GM18520 (cell line): ENCODE measurements at regions not wholly inside any gene's neighbourhood (a gene's known extent, or its start where the extent isn't known, plus 50 kb on each side); places are given as distances from the start of the nearest gene placed in this dataset.

Experiments used
- ATAC-seq: cut with Tn5 transposase; IDR thresholded peaks from one replicate; pipeline ENCODE4 v1.9.1; 2021; ENCODE audit not compliant: unreplicated experiment

- ATAC-seq, result no peak
Measured at GRCh38 chr13:22082030-22082429, 411.2 kb downstream of the FGF9 start.

GRCh38 chr13:22082437-22083100 is 411.7 kb downstream of the FGF9 start:
- ATAC-seq, result no peak

DNA sequence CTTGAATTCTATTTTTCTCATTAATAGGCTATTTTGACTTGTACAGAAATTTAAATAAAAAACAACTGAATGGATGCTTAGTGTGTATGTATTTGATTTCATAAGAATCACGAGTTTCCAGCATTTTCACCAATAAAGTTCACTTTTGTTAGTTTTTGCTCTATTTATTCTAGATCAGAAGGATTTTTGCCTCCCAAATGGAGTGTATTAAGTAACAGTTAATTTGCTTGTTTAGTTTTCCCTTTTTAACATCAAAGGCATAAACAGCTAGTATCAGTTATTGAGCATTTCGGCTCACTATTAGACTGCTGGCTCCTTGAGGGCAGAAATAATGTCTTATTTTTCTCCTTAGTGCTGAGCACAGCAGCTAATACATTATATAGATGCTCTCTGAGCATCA is 414.1 kb downstream of the FGF9 start:
- ATAC-seq, result no peak

DNA sequence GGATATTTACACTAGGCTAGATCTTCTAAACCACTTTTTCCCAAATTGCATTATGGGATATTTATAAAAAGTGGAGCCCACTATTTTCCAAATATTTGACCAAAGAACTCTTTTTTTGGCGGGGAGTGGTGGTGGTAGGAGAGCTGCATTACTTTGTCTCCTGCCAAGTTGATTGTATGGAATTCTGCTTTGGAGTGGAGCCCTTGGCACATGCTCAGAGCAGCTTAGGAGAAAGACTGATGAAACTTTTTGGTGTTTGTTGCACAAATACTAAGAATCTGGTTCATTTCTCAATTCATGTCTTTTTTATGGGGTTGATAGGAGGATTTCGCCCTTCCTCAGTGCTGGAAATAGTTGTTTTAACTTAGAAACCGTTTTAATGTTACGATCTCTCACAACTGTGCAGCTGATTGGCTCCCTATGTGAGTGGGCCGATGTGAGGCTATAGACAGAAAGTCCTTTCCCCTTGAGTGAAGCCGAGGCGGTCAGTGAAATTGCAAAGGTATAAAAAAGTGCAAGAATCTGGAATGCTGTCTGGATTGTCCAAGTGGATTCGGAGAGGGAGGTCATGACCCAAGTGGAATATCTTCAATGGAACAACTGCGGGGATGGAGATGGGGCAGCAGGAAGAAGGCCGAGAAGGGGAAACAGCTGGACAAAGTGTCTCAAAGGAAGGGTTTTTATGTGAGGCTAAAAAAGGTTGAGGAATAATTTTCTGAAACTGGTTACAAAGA is 415.9 kb downstream of the FGF9 start:
- ATAC-seq, result no peak

- ATAC-seq, result no peak
Measured at GRCh38 chr13:22090106-22090505, 419.2 kb downstream of the FGF9 start.

DNA sequence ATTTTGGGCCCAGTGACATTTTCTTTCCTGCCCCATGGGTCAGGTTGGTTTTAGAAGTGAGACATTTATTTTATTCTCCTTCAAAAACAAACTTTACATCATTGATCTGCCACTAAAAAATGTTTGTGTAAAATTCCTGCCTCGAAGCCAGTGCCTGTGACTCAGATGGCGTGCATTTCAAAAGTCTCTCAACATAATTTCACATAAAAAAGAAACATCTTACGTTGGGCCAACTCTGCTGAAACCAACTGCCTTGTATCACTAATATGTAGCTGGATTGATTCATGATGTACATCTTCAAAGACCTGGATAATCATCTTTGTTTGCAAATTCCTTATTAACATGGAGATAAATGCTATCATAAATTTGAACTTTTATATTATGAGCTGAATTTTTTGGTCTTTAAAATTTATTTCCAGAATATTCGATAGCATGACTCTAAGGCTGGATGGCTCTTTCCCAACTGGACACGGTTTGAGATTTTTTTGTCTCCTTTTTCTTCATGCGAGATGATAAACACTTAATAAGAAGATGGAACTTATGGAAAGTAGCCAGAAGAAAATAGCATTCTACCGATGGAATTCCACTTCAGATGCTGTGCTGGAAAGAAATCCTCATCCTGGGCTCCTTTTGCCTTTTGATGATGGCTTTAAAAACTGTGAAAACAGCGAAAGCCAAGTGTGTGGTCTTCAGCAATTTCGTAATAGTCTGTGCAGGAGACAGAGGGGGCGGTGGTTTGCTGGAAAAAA is 420.5 kb downstream of the FGF9 start:
- ATAC-seq, result no peak

- no peak for ATAC-seq
Measured at GRCh38 chr13:22091971-22092300, 421.1 kb downstream of the FGF9 start.

DNA sequence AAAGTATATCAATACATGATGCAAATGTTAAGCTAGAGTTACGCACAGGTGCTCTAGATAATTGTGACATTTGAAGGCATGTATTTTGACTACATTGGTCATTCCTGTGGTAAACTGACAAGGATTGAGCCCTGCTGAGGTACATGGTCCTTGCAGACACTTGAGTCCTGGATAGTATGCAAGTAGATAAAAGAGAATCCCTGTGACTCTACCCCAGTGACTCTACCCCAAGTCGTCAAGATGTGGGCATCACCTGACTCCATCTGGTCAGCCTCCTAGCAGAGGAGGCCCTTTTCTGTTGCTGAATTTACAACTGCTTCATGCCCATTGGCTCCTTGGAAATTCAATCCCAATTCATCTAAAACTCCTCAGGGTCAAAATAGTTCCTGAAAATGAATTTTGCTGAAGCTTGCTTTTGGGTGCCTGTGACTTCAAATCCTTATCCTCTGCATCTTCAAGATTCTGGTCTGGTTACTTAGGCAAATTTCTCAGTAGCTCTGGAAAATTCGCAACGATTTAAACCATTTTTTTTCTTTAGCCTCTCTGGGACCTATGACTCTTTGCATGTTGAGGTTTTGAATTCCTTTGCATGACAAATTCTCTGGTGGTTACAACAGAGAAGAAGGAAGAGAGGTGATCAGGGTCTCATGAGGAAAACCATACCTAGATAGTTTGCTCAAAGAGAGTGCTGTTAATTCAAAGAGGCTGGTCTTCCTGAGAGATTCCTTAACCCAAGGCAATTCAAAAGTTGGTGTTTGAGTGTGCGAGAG is 422.1 kb downstream of the FGF9 start:
- no peak for ATAC-seq

DNA sequence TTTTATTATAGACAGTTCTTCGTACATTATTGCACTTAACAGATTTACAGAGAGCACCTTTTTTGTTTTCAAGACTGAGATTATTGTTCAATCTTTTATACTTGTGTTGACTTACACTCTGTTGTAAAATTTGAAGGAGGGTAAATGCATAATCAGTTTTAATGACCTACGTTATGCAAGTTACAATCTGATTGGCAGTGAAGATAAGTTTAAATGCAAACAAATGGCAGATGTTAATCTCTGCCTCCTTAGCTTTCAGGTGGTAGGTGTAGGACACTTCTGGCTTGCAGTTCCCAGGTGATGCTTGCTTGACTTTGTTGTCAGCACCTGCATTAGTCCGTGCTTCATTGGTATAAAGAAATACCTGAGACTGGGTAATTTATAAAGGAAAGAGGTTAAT is 424.9 kb downstream of the FGF9 start:
- no peak for ATAC-seq

DNA sequence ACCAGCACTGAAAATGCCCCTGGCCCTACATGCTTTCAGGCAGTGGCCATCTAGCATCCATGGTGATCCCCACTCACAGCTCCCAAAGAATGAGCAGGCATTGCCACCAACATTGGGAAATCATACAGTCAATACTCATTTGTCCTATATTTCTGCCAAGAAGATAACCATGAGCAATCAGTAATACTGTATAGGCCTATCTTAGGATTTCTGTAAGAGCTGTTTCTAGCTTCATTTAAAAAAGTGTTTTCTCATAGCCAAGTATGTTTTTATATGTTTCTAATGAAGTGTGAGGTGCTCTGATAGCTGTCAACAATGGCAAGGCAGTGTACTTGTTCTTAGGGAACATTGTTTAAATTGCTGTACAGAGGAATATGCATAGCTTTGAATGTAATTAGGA is 428.7 kb downstream of the FGF9 start:
- no peak for ATAC-seq

DNA sequence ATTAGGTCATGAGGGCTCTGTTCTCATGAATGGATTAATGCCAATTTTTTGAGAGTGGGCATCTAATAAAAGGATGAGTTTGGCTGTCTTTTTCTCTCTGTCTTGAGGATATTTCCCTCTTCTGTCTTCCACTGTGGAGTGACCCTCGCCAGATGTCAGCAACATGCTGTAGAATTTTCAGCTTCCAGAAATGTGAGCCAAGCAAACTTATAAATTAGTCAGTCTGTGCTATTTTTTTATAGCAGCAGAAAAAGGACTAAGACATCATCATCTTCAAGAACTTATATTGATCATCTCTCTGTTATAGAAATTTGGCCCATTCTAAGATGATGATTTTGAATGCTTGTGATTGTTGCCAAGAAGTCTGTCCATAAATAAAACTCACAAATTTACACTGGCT is 431.4 kb downstream of the FGF9 start:
- no peak for ATAC-seq

GRCh38 chr13:22103046-22104027 is 432.5 kb downstream of the FGF9 start:
- no peak for ATAC-seq

DNA sequence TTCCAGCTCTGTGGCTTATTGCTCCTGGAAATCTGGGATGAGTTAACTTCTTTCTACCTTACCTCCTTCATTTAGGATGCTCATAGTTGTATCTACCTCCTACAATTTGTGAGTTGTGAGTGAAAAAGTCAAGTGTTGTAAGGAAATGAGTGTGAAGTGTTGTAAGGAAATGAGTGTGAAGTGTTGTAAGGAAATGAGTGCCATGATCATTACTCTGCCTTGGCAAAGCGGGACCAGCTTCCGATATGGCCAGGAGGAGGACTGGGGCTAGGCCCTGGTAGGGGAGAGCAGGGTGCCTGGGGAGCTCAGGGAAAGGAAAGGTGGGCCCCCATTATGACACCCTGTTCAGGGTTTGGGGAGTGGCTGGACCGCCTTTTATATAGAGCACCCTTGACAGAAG is 435.2 kb downstream of the FGF9 start:
- no peak for ATAC-seq

GRCh38 chr13:22107549-22107948 is 436.7 kb downstream of the FGF9 start:
- ATAC-seq, result no peak

DNA sequence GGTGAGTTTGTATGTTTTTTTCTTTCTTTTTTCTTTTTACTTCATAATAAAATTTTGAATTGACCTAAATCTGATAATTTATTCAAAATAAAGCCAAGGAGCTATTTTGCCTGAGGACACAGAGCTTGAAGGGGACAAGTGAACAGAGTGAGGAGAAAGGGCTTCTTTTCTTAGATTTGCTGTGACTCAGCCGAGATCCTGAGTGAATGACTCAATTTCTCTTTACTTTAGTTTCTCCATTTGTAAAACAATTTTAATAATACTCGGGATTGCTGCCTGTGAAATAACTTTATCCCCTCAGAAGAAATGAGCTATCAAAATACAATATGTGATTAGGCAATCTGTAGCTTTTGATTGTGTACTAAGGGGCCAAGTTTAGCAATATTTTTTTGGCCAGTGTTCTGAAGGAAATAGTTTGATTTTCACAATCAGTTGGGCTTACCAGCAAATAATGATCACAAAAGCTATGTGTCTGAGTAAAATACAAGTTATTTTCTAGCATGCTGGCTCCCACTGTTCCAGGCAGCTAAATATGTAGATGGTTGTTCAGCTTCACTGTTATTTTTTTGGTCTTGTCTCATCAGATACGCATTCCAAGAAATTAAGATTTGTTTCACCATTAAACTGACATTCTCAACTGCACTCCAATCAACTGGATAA is 437.5 kb downstream of the FGF9 start:
- no peak for ATAC-seq

- no peak for ATAC-seq
Measured at GRCh38 chr13:22108979-22109378, 438.1 kb downstream of the FGF9 start.

DNA sequence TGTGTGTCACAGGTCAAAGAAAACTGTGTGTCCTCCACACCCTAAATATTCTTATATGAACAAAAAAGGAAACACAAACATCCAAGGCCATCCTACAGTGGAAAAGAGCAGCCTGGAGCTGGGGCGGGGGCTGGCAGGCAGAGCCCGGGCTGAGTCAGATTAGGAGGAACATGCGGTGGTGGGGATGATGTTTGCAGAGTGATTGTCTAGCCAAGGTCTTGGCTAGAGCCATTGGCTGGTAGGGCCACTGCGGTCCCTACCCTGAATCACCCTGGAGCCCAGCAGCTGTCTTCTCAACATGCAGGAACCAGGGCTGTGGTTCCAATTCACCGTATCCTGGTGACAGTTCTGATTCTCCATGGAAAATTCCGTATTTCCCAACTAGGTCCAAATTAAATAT is 439.5 kb downstream of the FGF9 start:
- ATAC-seq, result no peak

GRCh38 chr13:22111152-22111783 is 440.4 kb downstream of the FGF9 start:
- ATAC-seq, result no peak

DNA sequence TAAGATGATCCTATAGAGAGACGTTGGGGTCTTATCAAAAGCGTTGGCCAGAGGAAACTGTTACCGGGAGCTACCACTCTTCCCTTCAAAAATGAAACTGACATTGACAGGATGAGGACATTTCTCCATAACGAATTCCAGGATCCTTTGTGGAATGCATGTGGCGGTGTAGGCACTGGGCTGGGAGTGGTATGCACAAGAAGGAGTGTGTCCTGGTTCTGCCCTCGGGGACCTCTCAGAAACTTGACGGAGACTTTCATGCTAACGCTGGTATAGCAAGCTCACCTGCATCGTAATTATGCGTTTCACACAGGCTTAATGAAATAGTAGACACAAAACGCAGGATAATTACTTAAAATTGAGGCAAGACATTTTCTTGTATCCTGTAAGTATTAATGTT is 441.1 kb downstream of the FGF9 start:
- ATAC-seq, result no peak
